H9 (cell line): ENCODE measurements at regions not wholly inside any gene's neighbourhood (a gene's known extent, or its start where the extent isn't known, plus 50 kb on each side); places are given as distances from the start of the nearest gene placed in this dataset.

Experiments used
- DNase-seq: peaks from one replicate; pipeline ENCODE4 v3.0.0-alpha.2; 2017
- H2AFZ ChIP-seq: one replicate; pipeline ENCODE4 v1.6.1; 2013; ENCODE audit warnings: mild to moderate bottlenecking, low read length, control low read depth, moderate library complexity
- H2AK5ac ChIP-seq: 2 replicates; pipeline ENCODE4 v1.6.1; 2013; ENCODE audit warnings: low read length, control low read depth, mixed read lengths; ENCODE audit not compliant: insufficient read length
- H2BK120ac ChIP-seq: one replicate; pipeline ENCODE4 v1.6.1; 2013; ENCODE audit warnings: low read depth, mild to moderate bottlenecking, low read length, control low read depth, inconsistent platforms; ENCODE audit not compliant: poor library complexity, severe bottlenecking
- H2BK12ac ChIP-seq: 2 replicates; pipeline ENCODE4 v1.6.1; 2013; ENCODE audit warnings: low read length, control low read depth, mixed read lengths, low read depth; ENCODE audit not compliant: insufficient read length
- H2BK15ac ChIP-seq: 2 replicates; pipeline ENCODE4 v1.6.1; 2013; ENCODE audit warnings: low read depth, low read length, control low read depth
- H2BK20ac ChIP-seq: one replicate; pipeline ENCODE4 v1.6.1; 2013; ENCODE audit warnings: low read depth, mild to moderate bottlenecking, low read length, control low read depth, inconsistent platforms; ENCODE audit not compliant: poor library complexity, severe bottlenecking
- H2BK5ac ChIP-seq: 2 replicates; pipeline ENCODE4 v1.6.1; 2013; ENCODE audit warnings: low read length, control low read depth, mixed read lengths; ENCODE audit not compliant: insufficient read length
- H3K14ac ChIP-seq: 2 replicates; pipeline ENCODE4 v1.6.1; 2013; ENCODE audit warnings: low read length, control low read depth; ENCODE audit not compliant: insufficient read depth
- H3K18ac ChIP-seq: 2 replicates; pipeline ENCODE4 v1.6.1; 2013; ENCODE audit warnings: low read depth, mild to moderate bottlenecking, mixed read lengths, low read length, control low read depth; ENCODE audit not compliant: insufficient read length
- H3K23ac ChIP-seq: 2 replicates; pipeline ENCODE4 v1.6.1; 2013; ENCODE audit warnings: low read length, control low read depth, mixed read lengths, low read depth; ENCODE audit not compliant: insufficient read length
- H3K23me2 ChIP-seq: 2 replicates; pipeline ENCODE4 v1.6.1; 2013; ENCODE audit warnings: low read depth, mild to moderate bottlenecking, mixed read lengths, low read length, control low read depth; ENCODE audit not compliant: insufficient read length, poor library complexity, severe bottlenecking
- H3K27ac ChIP-seq: 2 replicates; pipeline ENCODE4 v1.5.1; 2013; ENCODE audit warnings: low read length, control low read depth, mixed read lengths, low read depth; ENCODE audit not compliant: insufficient read length
- H3K27me3 ChIP-seq: 2 replicates; pipeline ENCODE4 v1.6.1; 2013; ENCODE audit warnings: low read length, control low read depth, inconsistent platforms; ENCODE audit not compliant: insufficient read depth
- H3K4ac ChIP-seq: 2 replicates; pipeline ENCODE4 v1.6.1; 2013; ENCODE audit warnings: low read depth, mild to moderate bottlenecking, control low read depth, inconsistent platforms, low read length, moderate library complexity
- H3K4me1 ChIP-seq: 2 replicates; pipeline ENCODE4 v1.6.1; 2013; ENCODE audit warnings: low read length, control low read depth, inconsistent platforms; ENCODE audit not compliant: insufficient read depth
- H3K4me2 ChIP-seq: 2 replicates; pipeline ENCODE4 v1.6.1; 2013; ENCODE audit warnings: low read length, control low read depth, mixed read lengths; ENCODE audit not compliant: insufficient read length, insufficient read depth
- H3K56ac ChIP-seq: 2 replicates; pipeline ENCODE4 v1.6.1; 2013; ENCODE audit warnings: low read depth, mild to moderate bottlenecking, mixed read lengths, low read length, control low read depth; ENCODE audit not compliant: insufficient read length
- H3K79me1 ChIP-seq: 2 replicates; pipeline ENCODE4 v1.6.1; 2013; ENCODE audit warnings: low read depth, mild to moderate bottlenecking, moderate library complexity, low read length, control low read depth, inconsistent platforms; ENCODE audit not compliant: insufficient read depth, poor library complexity, severe bottlenecking
- H3K79me2 ChIP-seq: 2 replicates; pipeline ENCODE4 v1.6.1; 2013; ENCODE audit warnings: low read length, control low read depth, inconsistent platforms; ENCODE audit not compliant: insufficient read depth
- H3K9ac ChIP-seq: 2 replicates; pipeline ENCODE4 v1.6.1; 2013; ENCODE audit warnings: low read length, control low read depth, mixed read lengths; ENCODE audit not compliant: insufficient read length; ENCODE audit errors: extremely low read depth
- H3K9me3 ChIP-seq: one replicate; pipeline ENCODE4 v1.6.1; 2013; ENCODE audit warnings: low read depth, low read length, inconsistent platforms; ENCODE audit not compliant: control insufficient read depth
- H3T11ph ChIP-seq: one replicate; pipeline ENCODE4 v1.6.1; 2013; ENCODE audit warnings: mild to moderate bottlenecking, low read length, control low read depth, inconsistent platforms
- H4K20me1 ChIP-seq: one replicate; pipeline ENCODE4 v1.6.1; 2013; ENCODE audit not compliant: control insufficient read depth, insufficient read length, insufficient read depth
- H4K5ac ChIP-seq: 2 replicates; pipeline ENCODE4 v1.6.1; 2013; ENCODE audit warnings: low read depth, mild to moderate bottlenecking, mixed read lengths, low read length, control low read depth; ENCODE audit not compliant: insufficient read length
- H4K8ac ChIP-seq: replicated peaks from 2 replicates; pipeline ENCODE4 v1.6.1; 2013; ENCODE audit warnings: low read length, control low read depth, mixed read lengths, low read depth; ENCODE audit not compliant: insufficient read length
- H4K91ac ChIP-seq: 2 replicates; pipeline ENCODE4 v1.6.1; 2013; ENCODE audit warnings: low read depth, mild to moderate bottlenecking, moderate library complexity, mixed read lengths, low read length, control low read depth; ENCODE audit not compliant: insufficient read length
- H3K27ac Mint-ChIP-seq, 3 experiments: 2 replicates in 2 of 3; 3 replicates in 1 of 3; pipeline ENCODE4 v1.8.0; 2020 to 2021; ENCODE audit warnings: mixed read lengths in 3 of 3, mild to moderate bottlenecking in 1 of 3, moderate library complexity in 1 of 3
- H3K27me3 Mint-ChIP-seq: 2 replicates; pipeline ENCODE4 v1.8.0; 2021; ENCODE audit warnings: low read depth, mild to moderate bottlenecking, moderate library complexity, mixed read lengths
- H3K36me3 Mint-ChIP-seq, 3 experiments: 2 replicates in 2 of 3; 3 replicates in 1 of 3; pipeline ENCODE4 v1.8.0; 2020 to 2021; ENCODE audit warnings: low read depth in 3 of 3, mixed read lengths in 3 of 3; ENCODE audit not compliant: insufficient read depth in 1 of 3
- H3K4me1 Mint-ChIP-seq, 2 experiments: 2 replicates each; pipeline ENCODE4 v1.8.0; 2020; ENCODE audit warnings: mixed read lengths in 2 of 2
- H3K4me3 Mint-ChIP-seq, 2 experiments: 2 replicates in 1 of 2; 3 replicates in 1 of 2; pipeline ENCODE4 v1.8.0; 2020 to 2021; ENCODE audit warnings: mild to moderate bottlenecking in 2 of 2, mixed read lengths in 2 of 2, moderate library complexity in 1 of 2
- H3K9me3 Mint-ChIP-seq, 2 experiments: 2 replicates in 1 of 2; 3 replicates in 1 of 2; pipeline ENCODE4 v1.8.0; 2020; ENCODE audit warnings: mild to moderate bottlenecking in 2 of 2, mixed read lengths in 2 of 2, moderate library complexity in 1 of 2
- CTCF ChIP-seq: fragments of 200-600 bp; sonication (generic); conservative IDR thresholded peaks from 3 replicates; pipeline ENCODE4 v1.8.0; 2021; ENCODE audit warnings: antibody characterized with exemption, mild to moderate bottlenecking
- WGBS: extraction: QIAGEN DNeasy Blood & Tissue Kit; methylation state at CpG from one replicate; pipeline ENCODE4 v1.1.7; 2013; ENCODE audit warnings: missing lambda C conversion rate, low lambda C conversion rate, mixed read lengths; ENCODE audit not compliant: insufficient read length; ENCODE audit errors: extremely low coverage; 5-methylcytosine and 5-hydroxymethylcytosine counted together

GRCh38 chrX:107521877-107522586 is 72.6 kb downstream of the FRMPD3 start:
- no peak overlapping the region for H2BK12ac ChIP-seq
- no peak overlapping the region for H2AFZ ChIP-seq
- Mint-ChIP-seq H3K9me3 (peaks cover 0 to 54% of the 10 kb centered on the region in 2 experiments; a peak in 2 of 5 replicates), H3K27ac (no peak overlapping the region; a peak in 1 of 7 replicates), H3K27me3 (peaks cover 13% of the 10 kb centered on the region), H3K4me3 (no peak overlapping the region), H3K36me3 (peaks cover 0 to 3% (median 0%) of the 10 kb centered on the region in 3 experiments; a peak in 1 of 7 replicates), H3K4me1 (peaks cover 11 to 12% of the 10 kb centered on the region in 2 experiments)
- H2BK20ac ChIP-seq, result no peak overlapping the region
- no peaks in the 10 kb centered on the region for H3K23me2 ChIP-seq
- H3K9ac ChIP-seq, result no peak overlapping the region
- no peak overlapping the region for H3K23ac ChIP-seq
- no CpG with 5 or more reads among the region's 14 CpGs for WGBS
- H3K56ac ChIP-seq, result no peak overlapping the region
- H3K79me2 ChIP-seq, result no peaks in the 10 kb centered on the region
- no peak overlapping the region for H3K14ac ChIP-seq
- no peaks in the 10 kb centered on the region for H3K4me1 ChIP-seq
- H4K8ac ChIP-seq, result no peak overlapping the region
- no peak for TF ChIP-seq CTCF
- H3K4me2 ChIP-seq, result no peak overlapping the region
- H3K27me3 ChIP-seq, result no peaks in the 10 kb centered on the region
- H4K91ac ChIP-seq, result no peak overlapping the region
- DNase-seq, result no peak
- no peak overlapping the region for H3K27ac ChIP-seq
- H4K20me1 ChIP-seq, result no peaks in the 10 kb centered on the region
- no peak overlapping the region for H2BK120ac ChIP-seq
- no peak overlapping the region for H2BK5ac ChIP-seq
- H3T11ph ChIP-seq, result no peak overlapping the region
- H3K4ac ChIP-seq, result no peak overlapping the region
- no peaks in the 10 kb centered on the region for H3K79me1 ChIP-seq
- no peak overlapping the region for H4K5ac ChIP-seq
- no peak overlapping the region for H3K18ac ChIP-seq
- peaks cover 8% of the 10 kb centered on the region for H3K9me3 ChIP-seq
- H2AK5ac ChIP-seq, result no peak overlapping the region
- H2BK15ac ChIP-seq, result no peak overlapping the region
